GM18868 (cell line): ENCODE measurements at regions not wholly inside any gene's neighbourhood (a gene's known extent, or its start where the extent isn't known, plus 50 kb on each side); places are given as distances from the start of the nearest gene placed in this dataset.
A peak's percentile ranks its signal among the peaks of the same experiment; 100 is the strongest.
"Not testable (repeated sequence)": the region's sequence is repeated elsewhere in the genome, so short reads cannot be mapped to it uniquely, and the experiment has no call there.

ENCODE experiments used
- ATAC-seq: cut with Tn5 transposase; IDR thresholded peaks from one replicate; pipeline ENCODE4 v1.9.1; 2021; ENCODE audit warnings: mild to moderate bottlenecking, moderate library complexity; ENCODE audit not compliant: unreplicated experiment

DNA sequence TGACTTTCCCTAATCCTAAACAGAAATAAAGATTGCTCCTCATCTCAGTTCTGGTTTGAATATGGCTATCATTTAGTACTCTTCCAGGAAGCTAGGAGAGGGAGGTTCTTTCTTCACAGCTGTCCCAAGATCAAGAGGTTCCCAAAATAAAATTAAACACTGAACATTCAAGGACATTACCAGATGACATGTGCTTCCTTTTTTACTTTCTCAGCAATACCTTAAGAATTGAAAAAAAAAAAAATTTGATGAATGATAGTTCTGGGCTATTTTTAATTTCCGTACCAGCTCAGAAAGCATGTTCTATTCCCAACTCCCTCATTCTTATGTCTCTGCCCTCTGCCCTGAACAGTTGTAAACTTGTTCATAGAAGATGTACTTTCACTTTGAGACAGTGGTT lies 61.7 kb upstream of the MYL1 start:
- peak; percentile 41 for ATAC-seq

DNA sequence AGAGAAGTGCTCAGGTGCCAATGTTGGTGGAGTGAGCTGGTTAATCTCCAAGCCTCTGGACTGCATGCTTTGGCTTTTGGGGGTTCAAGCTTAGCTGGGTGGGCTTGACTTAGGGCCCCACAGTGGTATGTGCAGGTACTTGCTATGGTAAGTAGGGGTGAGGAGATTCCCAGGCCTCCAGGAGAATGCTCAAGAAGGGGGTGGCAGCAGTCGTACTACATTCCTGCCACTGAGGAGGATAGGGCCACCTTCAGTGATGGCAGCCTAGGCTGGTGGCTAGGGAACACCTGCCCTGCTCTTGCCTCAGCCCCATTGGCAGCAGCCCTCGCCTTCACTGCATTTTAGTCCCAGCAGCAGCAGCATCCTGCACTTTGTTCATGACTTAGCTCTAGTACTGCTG lies 55.6 kb upstream of the MYL1 start:
- no peak for ATAC-seq

DNA sequence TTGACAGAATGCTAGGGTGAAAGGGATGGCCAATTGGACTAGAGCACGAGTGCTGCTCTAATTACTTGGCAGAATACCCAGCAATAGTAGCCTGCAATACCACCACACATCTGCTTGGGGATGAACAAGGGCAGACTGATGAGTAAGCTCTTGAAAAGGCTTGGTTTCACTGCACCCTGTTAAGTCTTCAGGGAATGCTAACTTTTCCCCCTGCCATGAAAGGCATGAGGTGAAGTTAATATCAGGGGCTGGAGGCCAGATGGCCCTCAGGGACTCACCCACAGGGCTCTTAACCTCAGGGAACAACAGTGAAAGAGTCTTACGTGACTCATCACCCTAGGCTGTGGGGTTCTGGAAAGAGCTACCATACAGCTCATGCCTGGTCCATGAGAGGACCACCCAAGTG lies 51.7 kb upstream of the MYL1 start:
- peak; percentile 72 for ATAC-seq

DNA sequence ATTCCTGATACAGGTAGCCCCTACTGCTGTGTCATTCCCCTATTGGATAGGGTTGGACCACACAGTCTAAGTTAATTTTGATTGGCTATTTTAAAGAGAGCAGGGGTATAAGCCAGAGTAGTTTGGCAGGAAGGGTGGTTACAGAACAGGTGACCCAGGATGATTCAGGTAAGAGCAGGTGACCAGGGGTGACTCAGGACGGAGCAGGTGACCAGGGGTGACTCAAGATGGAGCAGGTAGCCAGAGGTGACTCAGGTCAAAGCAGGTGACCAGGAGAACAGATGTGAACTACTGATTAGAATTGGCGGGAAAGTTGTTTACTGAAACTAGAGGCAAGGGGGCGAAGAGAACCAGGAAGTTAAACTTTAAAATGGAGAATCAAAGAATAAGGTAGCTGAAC lies 50.5 kb upstream of the MYL1 start:
- ATAC-seq, result not testable (repeated sequence)
